Panc1 (cell line): ENCODE measurements at regions not wholly inside any gene's neighbourhood (a gene's known extent, or its start where the extent isn't known, plus 50 kb on each side); places are given as distances from the start of the nearest gene placed in this dataset.

Source experiments
- ATAC-seq: fragments of 200-7000 bp; cut with Tn5 transposase; 2 replicates; pipeline ENCODE4 v1.9.1; 2020; ENCODE audit warnings: mild to moderate bottlenecking, moderate library complexity
- BruUV-seq: library from RNA; stranded (reverse); fragments of 400-500 nt; replicated peaks from 2 replicates; lab custom pipeline; 2021; lab: Mats Ljungman, UMichigan
- CTCF ChIA-PET: fragments of 300-600 bp; sonication (Branson Sonifier 250); formaldehyde crosslinking; loops from one replicate; lab custom pipeline; 2022; ENCODE audit warnings: antibody characterized with exemption; lab: Charles Lee
- POLR2A ChIA-PET: fragments of 300-600 bp; sonication (Branson Sonifier 250); formaldehyde crosslinking; loops from one replicate; lab custom pipeline; 2022; ENCODE audit warnings: antibody characterized with exemption; lab: Charles Lee
- DNase-seq: peaks from one replicate; pipeline ENCODE4 v3.0.0-alpha.2; 2010; ENCODE audit warnings: low read depth, low spot score
- H3K27ac ChIP-seq: 2 replicates; pipeline ENCODE4 v1.5.1; 2011; ENCODE audit warnings: mild to moderate bottlenecking, low read length, inconsistent platforms
- H3K27me3 ChIP-seq: fragments of 200-500 bp; sonication (Bioruptor generic); 2 replicates; pipeline ENCODE4 v1.6.0; 2014; ENCODE audit warnings: low read length, inconsistent platforms; ENCODE audit not compliant: control insufficient read depth, insufficient read depth
- H3K36me3 ChIP-seq: fragments of 200-500 bp; sonication (Bioruptor generic); 2 replicates; pipeline ENCODE4 v1.5.1; 2014; ENCODE audit warnings: inconsistent platforms, mild to moderate bottlenecking, low read length, moderate library complexity; ENCODE audit not compliant: control insufficient read depth, insufficient read depth
- H3K4me1 ChIP-seq: 2 replicates; pipeline ENCODE4 v1.5.1; 2011; ENCODE audit warnings: inconsistent platforms, mild to moderate bottlenecking, low read length, moderate library complexity; ENCODE audit not compliant: control insufficient read depth, insufficient read depth
- H3K4me3 ChIP-seq, 2 experiments: 2 replicates each; pipeline ENCODE4 v1.5.1; 2011 to 2012; ENCODE audit warnings: low read depth in 2 of 2, low read length in 2 of 2, mild to moderate bottlenecking in 2 of 2, inconsistent platforms in 1 of 2, moderate library complexity in 1 of 2
- H3K9me3 ChIP-seq: fragments of 200-500 bp; sonication (Bioruptor generic); 2 replicates; pipeline ENCODE4 v1.5.1; 2014; ENCODE audit warnings: low read depth, mild to moderate bottlenecking, inconsistent platforms, low read length, moderate library complexity; ENCODE audit not compliant: control insufficient read depth, insufficient read depth
- CTCF ChIP-seq: fragments of 450-650 bp; IDR thresholded peaks from 2 replicates; pipeline ENCODE4 v1.5.1; 2017; ENCODE audit warnings: mild to moderate bottlenecking
- POLR2AphosphoS5 ChIP-seq: IDR thresholded peaks from 2 replicates; pipeline ENCODE4 v1.6.1; 2012; ENCODE audit warnings: mild to moderate bottlenecking, low read depth, low read length, moderate library complexity
- REST ChIP-seq, 2 experiments: IDR thresholded peaks; 2 replicates each; pipeline ENCODE4 v1.6.1; 2011 to 2012; ENCODE audit warnings: low read depth in 2 of 2, control low read depth in 1 of 2, low read length in 1 of 2, mild to moderate bottlenecking in 1 of 2, moderate library complexity in 1 of 2; ENCODE audit not compliant: insufficient read depth in 1 of 2
- SIN3A ChIP-seq: IDR thresholded peaks from 2 replicates; pipeline ENCODE4 v1.6.1; 2012; ENCODE audit warnings: low read depth, mild to moderate bottlenecking, low read length, moderate library complexity, borderline replicate concordance; ENCODE audit not compliant: insufficient read depth
- TCF7L2 ChIP-seq: IDR thresholded peaks from 2 replicates; pipeline ENCODE4 v1.6.1; 2011; ENCODE audit warnings: mild to moderate bottlenecking, low read depth, low read length, inconsistent platforms
- in situ Hi-C: cut with HindIII; loops from 2 replicates; pipeline ENCODE4 v1.10.0; 2016; ENCODE audit warnings: low sequenced_read_pairs, low pct_unique_long_range_greater_than_20kb
- intact Hi-C: fragments of 100-400 bp; cut with micrococcal nuclease; formaldehyde crosslinking; loops from one replicate; pipeline ENCODE4 v1.10.0; 2022; ENCODE audit not compliant: unreplicated experiment

GRCh38 chr5:136424835-136425584 is 59.7 kb upstream of the TRPC7 start:
- TF ChIP-seq CTCF (peak; percentile 85), TCF7L2 (no peak), POLR2AphosphoS5 (no peak), REST (IDR thresholded peaks at IDR 0.05; ENCODE audit: insufficient read depth in 1 of 2, low read depth in 2 of 2, low read length in 1 of 2) (no peak)
- Histone ChIP-seq H3K27me3 (no peaks in the 10 kb centered on the region), H3K27ac (no peak overlapping the region), H3K4me1 (no peaks in the 10 kb centered on the region), H3K9me3 (no peaks in the 10 kb centered on the region), H3K36me3 (no peaks in the 10 kb centered on the region), H3K4me3 (no peak overlapping the region)
- peak; percentile 87 for ATAC-seq
- peak; percentile 25 for DNase-seq
- ChIA-PET POLR2A (no interaction called here), CTCF (no interaction called here)
- intact Hi-C loops (loop anchor here (1.0 kb wide), 1 partner anchor 176 kb away; no protein-coding TSS in a partner anchor), in situ Hi-C loops (no loop called here)
- no TSS peak for BruUV-seq

- ATAC-seq (no peak), DNase-seq (no peak)
- ChIA-PET POLR2A (no interaction called here), CTCF (no interaction called here)
- no TSS peak for BruUV-seq
- H3K9me3 ChIP-seq, result no peaks in the 10 kb centered on the region
- no peaks in the 10 kb centered on the region for H3K36me3 ChIP-seq
- TF ChIP-seq REST (IDR thresholded peaks at IDR 0.05; ENCODE audit: insufficient read depth in 1 of 2, low read depth in 2 of 2, low read length in 1 of 2) (no peak), TCF7L2 (no peak), POLR2AphosphoS5 (no peak), CTCF (no peak), SIN3A (no peak)
- in situ Hi-C loops, result no loop called here
- H3K4me1 ChIP-seq, result no peaks in the 10 kb centered on the region
- H3K27me3 ChIP-seq, result no peaks in the 10 kb centered on the region
- intact Hi-C loops, result no loop called here
- H3K27ac ChIP-seq, result no peak overlapping the region
- no peak overlapping the region for H3K4me3 ChIP-seq
Measured at GRCh38 chr5:136423944-136424606, 58.7 kb upstream of the TRPC7 start.
